DOHH2 (cell line): ENCODE measurements at regions not wholly inside any gene's neighbourhood (a gene's known extent, or its start where the extent isn't known, plus 50 kb on each side); places are given as distances from the start of the nearest gene placed in this dataset.

Experiments
- H3F3A ChIP-seq: fragments of 200-600 bp; sonication (generic), shearing (Covaris generic); 2 replicates; pipeline ENCODE4 v1.6.0; 2016; ENCODE audit warnings: antibody characterized with exemption, mild to moderate bottlenecking; ENCODE audit not compliant: control insufficient read depth, insufficient read depth
- H3K27ac ChIP-seq: fragments of 200-600 bp; sonication (generic); 2 replicates; pipeline ENCODE4 v1.5.1; 2014; ENCODE audit warnings: low read depth, mild to moderate bottlenecking, low read length, moderate library complexity
- H3K27me3 ChIP-seq: fragments of 200-600 bp; sonication (generic); 2 replicates; pipeline ENCODE4 v1.6.1; 2014; ENCODE audit warnings: mild to moderate bottlenecking, low read length, mixed read lengths; ENCODE audit not compliant: control insufficient read depth
- H3K36me3 ChIP-seq: fragments of 200-600 bp; sonication (generic); 2 replicates; pipeline ENCODE4 v1.6.1; 2014; ENCODE audit warnings: mild to moderate bottlenecking, low read length, moderate library complexity, mixed read lengths; ENCODE audit not compliant: control insufficient read depth
- H3K4me1 ChIP-seq: fragments of 200-600 bp; sonication (generic); 2 replicates; pipeline ENCODE4 v1.6.1; 2014; ENCODE audit warnings: mild to moderate bottlenecking, low read length, mixed read lengths; ENCODE audit not compliant: control insufficient read depth
- H3K4me2 ChIP-seq: fragments of 200-600 bp; sonication (generic); 2 replicates; pipeline ENCODE4 v1.6.0; 2014; ENCODE audit warnings: mild to moderate bottlenecking, low read length, moderate library complexity
- H3K4me3 ChIP-seq: fragments of 200-600 bp; sonication (generic); 2 replicates; pipeline ENCODE4 v1.5.1; 2014; ENCODE audit warnings: mild to moderate bottlenecking, low read length, mixed read lengths
- H3K79me2 ChIP-seq: fragments of 200-600 bp; sonication (generic); 2 replicates; pipeline ENCODE4 v1.6.1; 2014; ENCODE audit warnings: mild to moderate bottlenecking, low read length, mixed read lengths; ENCODE audit not compliant: control insufficient read depth
- H3K9me2 ChIP-seq: fragments of 200-600 bp; sonication (generic); replicated peaks from 2 replicates; pipeline ENCODE4 v1.6.1; 2014; ENCODE audit warnings: mild to moderate bottlenecking, low read length, mixed read lengths; ENCODE audit not compliant: control insufficient read depth
- H3K9me3 ChIP-seq: fragments of 200-600 bp; sonication (generic); 2 replicates; pipeline ENCODE4 v1.6.1; 2014; ENCODE audit warnings: antibody characterized with exemption, low read length, mixed read lengths; ENCODE audit not compliant: control insufficient read depth, insufficient read depth
- H4K20me1 ChIP-seq: fragments of 200-600 bp; sonication (generic); 2 replicates; pipeline ENCODE4 v1.6.0; 2014; ENCODE audit warnings: low read depth, mild to moderate bottlenecking, antibody characterized with exemption, low read length, moderate library complexity; ENCODE audit not compliant: control insufficient read depth, insufficient read depth
- CTCF ChIP-seq: fragments of 200-600 bp; sonication (generic); IDR thresholded peaks from one replicate; pipeline ENCODE4 v1.5.1; 2014; ENCODE audit warnings: antibody characterized with exemption, mild to moderate bottlenecking, low read depth, low read length; ENCODE audit not compliant: poor library complexity, severe bottlenecking
- EZH2phosphoT487 ChIP-seq: fragments of 200-600 bp; sonication (generic); IDR thresholded peaks from 2 replicates; pipeline ENCODE4 v1.6.1; 2017; ENCODE audit warnings: borderline replicate concordance, mild to moderate bottlenecking, antibody characterized with exemption, low read length, moderate library complexity, mixed read lengths

DNA sequence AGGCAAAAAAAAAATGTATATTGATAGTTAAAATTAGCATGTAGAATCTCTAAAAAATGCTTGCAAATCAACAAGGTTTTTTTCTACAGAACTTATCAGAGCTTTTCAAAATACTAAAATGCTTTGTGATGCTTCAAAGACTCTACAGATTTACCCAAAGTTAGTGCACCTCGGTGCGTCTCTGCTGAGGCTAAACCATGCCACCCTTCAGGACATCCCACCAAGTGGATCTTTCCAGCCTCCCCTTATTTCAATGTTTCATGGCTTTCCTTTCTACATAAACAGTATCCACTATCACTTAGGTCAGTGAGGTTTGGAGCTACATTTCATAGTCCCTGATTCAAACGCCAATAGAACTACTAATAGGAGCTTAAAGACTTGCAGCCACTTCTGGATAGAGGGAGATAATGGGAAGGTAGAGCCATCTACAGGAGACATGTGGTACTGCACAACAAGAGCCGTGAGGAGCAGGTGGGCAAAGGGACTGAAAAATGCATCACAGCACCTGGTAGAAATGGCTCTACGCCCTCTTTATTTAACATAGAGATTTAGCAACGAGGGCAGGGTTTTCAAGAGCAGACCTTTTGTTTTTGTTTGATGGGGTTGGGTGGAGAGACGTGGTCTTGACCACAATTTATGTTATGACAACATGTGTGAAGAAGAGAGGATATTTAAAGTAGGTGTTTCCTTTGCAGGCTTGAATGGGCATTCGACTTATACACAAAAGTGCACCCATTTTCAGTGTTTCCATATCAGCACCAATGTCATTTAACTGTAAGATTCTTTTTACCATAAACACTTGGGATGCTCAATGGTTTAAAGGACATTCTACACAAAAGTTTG lies 56.1 kb upstream of the SLC35G4 start:
- TF ChIP-seq CTCF (peak; percentile 89), EZH2phosphoT487 (no peak)
- no peak overlapping the region for H3K27ac ChIP-seq
- H3K9me2 ChIP-seq: no peaks in the 10 kb centered on the region

GRCh38 chr18:11548916-11549551 lies 60.4 kb upstream of the SLC35G4 start:
- TF ChIP-seq CTCF: no peak
- TF ChIP-seq EZH2phosphoT487: no peak
- no peak overlapping the region for H3K27ac ChIP-seq
- H3K27me3 ChIP-seq: no peaks in the 10 kb centered on the region
- no peaks in the 10 kb centered on the region for H3F3A ChIP-seq
- H3K4me2 ChIP-seq: no peak overlapping the region
- H3K36me3 ChIP-seq: no peaks in the 10 kb centered on the region
- H3K9me3 ChIP-seq: peaks cover 3% of the 10 kb centered on the region; the same call in 1 of the 2 replicates
- no peak overlapping the region for H3K4me3 ChIP-seq
- H3K9me2 ChIP-seq: no peaks in the 10 kb centered on the region
- H3K4me1 ChIP-seq: peaks cover 5% of the 10 kb centered on the region; the same call in 1 of the 2 replicates
- H3K79me2 ChIP-seq: no peaks in the 10 kb centered on the region
- no peaks in the 10 kb centered on the region for H4K20me1 ChIP-seq

More for the DNA sequence above, 56.1 kb upstream of the SLC35G4 start:
- Histone ChIP-seq H3K4me3 (no peak overlapping the region), H3K36me3 (no peaks in the 10 kb centered on the region), H3K27me3 (no peaks in the 10 kb centered on the region), H3K4me2 (no peak overlapping the region), H4K20me1 (no peaks in the 10 kb centered on the region), H3F3A (no peaks in the 10 kb centered on the region), H3K79me2 (no peaks in the 10 kb centered on the region), H3K4me1 (peaks cover 5% of the 10 kb centered on the region; the same call in 1 of the 2 replicates), H3K9me3 (no peaks in the 10 kb centered on the region)

DNA sequence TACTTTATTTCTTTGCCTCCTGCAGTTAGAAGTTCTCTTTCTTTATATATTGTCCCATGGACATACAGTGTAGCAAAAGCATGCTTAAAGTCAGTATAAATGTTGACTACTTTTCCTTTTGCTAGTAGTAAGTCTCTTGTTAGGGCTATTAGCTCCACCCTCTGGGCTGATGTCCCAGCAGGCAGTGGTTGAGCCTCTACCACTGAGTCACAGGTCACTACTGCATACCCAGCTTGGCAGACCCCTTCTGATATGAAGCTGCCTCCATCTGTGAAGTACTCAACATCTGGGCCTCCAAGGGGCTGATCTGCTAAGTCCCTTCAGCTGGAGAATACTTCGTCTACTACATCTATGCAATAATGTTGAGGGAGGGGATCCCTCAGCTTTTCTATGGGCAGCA lies 61.0 kb upstream of the SLC35G4 start:
- Histone ChIP-seq H3K27me3 (no peaks in the 10 kb centered on the region), H3K4me3 (no peak overlapping the region), H3K36me3 (no peaks in the 10 kb centered on the region), H3K9me3 (peaks cover 3% of the 10 kb centered on the region; the same call in 1 of the 2 replicates), H3F3A (no peaks in the 10 kb centered on the region), H3K27ac (no peak overlapping the region), H3K4me1 (peaks cover 2% of the 10 kb centered on the region; the same call in 1 of the 2 replicates), H3K9me2 (no peaks in the 10 kb centered on the region), H3K4me2 (no peak overlapping the region), H3K79me2 (no peaks in the 10 kb centered on the region), H4K20me1 (no peaks in the 10 kb centered on the region)
- no peak for TF ChIP-seq CTCF
- TF ChIP-seq EZH2phosphoT487: no peak
